HEK293 (cell line): ENCODE measurements at regions not wholly inside any gene's neighbourhood (a gene's known extent, or its start where the extent isn't known, plus 50 kb on each side); places are given as distances from the start of the nearest gene placed in this dataset.

Experiments used
- CTCF ChIA-PET: fragments of 350-600 bp; formaldehyde crosslinking; extraction: SDS; loops from one replicate; lab custom pipeline; 2021; ENCODE audit warnings: antibody characterized with exemption; lab: Yijun Ruan, JAX
- POLR2A ChIA-PET: fragments of 300-600 bp; formaldehyde crosslinking; extraction: SDS; loops from one replicate; lab custom pipeline; 2020; ENCODE audit warnings: antibody characterized with exemption, inconsistent platforms; lab: Yijun Ruan, JAX
- H3K27ac ChIP-seq: fragments of 200-500 bp; sonication (Bioruptor generic); 2 replicates; pipeline ENCODE4 v1.5.1; 2014; ENCODE audit warnings: low read depth, low read length, control low read depth, inconsistent platforms; ENCODE audit errors: extremely low read depth
- H3K36me3 ChIP-seq, 2 experiments: fragments of 200-500 bp in 1 of 2; sonication (Bioruptor generic) in 1 of 2; 1 replicate in 1 of 2; 2 replicates in 1 of 2; pipeline ENCODE4 v1.5.1; 2014 to 2017; ENCODE audit warnings: inconsistent platforms in 2 of 2, low read length in 2 of 2; ENCODE audit not compliant: control insufficient read depth in 2 of 2, insufficient read depth in 1 of 2
- H3K4me1 ChIP-seq: fragments of 200-500 bp; sonication (Bioruptor generic); 2 replicates; pipeline ENCODE4 v1.5.1; 2014; ENCODE audit warnings: mild to moderate bottlenecking, low read length, inconsistent platforms; ENCODE audit not compliant: control insufficient read depth, insufficient read depth
- H3K4me3 ChIP-seq: 2 replicates; pipeline ENCODE4 v1.5.1; 2011; ENCODE audit warnings: low read depth, mild to moderate bottlenecking, control low read depth, low read length, moderate library complexity
- H3K9me3 ChIP-seq: fragments of 200-500 bp; sonication (Bioruptor generic); 2 replicates; pipeline ENCODE4 v1.5.1; 2014; ENCODE audit warnings: low read depth, low read length, inconsistent platforms; ENCODE audit not compliant: control insufficient read depth, insufficient read depth
- GFI1B ChIP-seq: fragments of 450-650 bp; formaldehyde crosslinking; IDR thresholded peaks from 2 replicates; pipeline ENCODE4 v1.5.1; 2016; ENCODE audit warnings: missing biosample characterization, missing genetic modification characterization
- KLF7 ChIP-seq: fragments of 450-650 bp; formaldehyde crosslinking; IDR thresholded peaks from 2 replicates; pipeline ENCODE4 v1.5.1; 2016; ENCODE audit warnings: missing biosample characterization, missing genetic modification characterization, borderline replicate concordance
- KLF9 ChIP-seq: fragments of 450-650 bp; formaldehyde crosslinking; IDR thresholded peaks from 2 replicates; pipeline ENCODE4 v1.5.1; 2016; ENCODE audit warnings: missing biosample characterization, missing genetic modification characterization, low read depth
- MYNN ChIP-seq: fragments of 450-650 bp; formaldehyde crosslinking; IDR thresholded peaks from 2 replicates; pipeline ENCODE4 v1.5.1; 2016; ENCODE audit warnings: missing biosample characterization, missing genetic modification characterization, borderline replicate concordance
- RBAK ChIP-seq: fragments of 450-650 bp; formaldehyde crosslinking; IDR thresholded peaks from 2 replicates; pipeline ENCODE4 v1.5.1; 2016; ENCODE audit warnings: missing biosample characterization, missing genetic modification characterization
- REPIN1 ChIP-seq: fragments of 450-650 bp; formaldehyde crosslinking; IDR thresholded peaks from 2 replicates; pipeline ENCODE4 v1.5.1; 2017; ENCODE audit warnings: missing biosample characterization, missing genetic modification characterization, low read depth
- REST ChIP-seq: fragments of 450-650 bp; formaldehyde crosslinking; IDR thresholded peaks from 2 replicates; pipeline ENCODE4 v1.5.1; 2016; ENCODE audit warnings: missing biosample characterization, missing genetic modification characterization
- TRIM28 ChIP-seq: IDR thresholded peaks from 2 replicates; pipeline ENCODE4 v1.6.1; 2011; ENCODE audit warnings: low read length, control low read depth, borderline replicate concordance
- ZBTB1 ChIP-seq: fragments of 450-650 bp; formaldehyde crosslinking; IDR thresholded peaks from 2 replicates; pipeline ENCODE4 v1.5.1; 2016; ENCODE audit warnings: missing biosample characterization, missing genetic modification characterization
- ZBTB8A ChIP-seq: fragments of 450-650 bp; formaldehyde crosslinking; IDR thresholded peaks from 2 replicates; pipeline ENCODE4 v1.5.1; 2016; ENCODE audit warnings: missing biosample characterization, missing genetic modification characterization
- ZNF133 ChIP-seq: fragments of 450-650 bp; formaldehyde crosslinking; IDR thresholded peaks from 2 replicates; pipeline ENCODE4 v1.5.1; 2016; ENCODE audit warnings: missing biosample characterization, missing genetic modification characterization
- ZNF16 ChIP-seq: fragments of 450-650 bp; formaldehyde crosslinking; IDR thresholded peaks from 2 replicates; pipeline ENCODE4 v1.5.1; 2016; ENCODE audit warnings: low read depth, missing biosample characterization, missing genetic modification characterization
- ZNF2 ChIP-seq: fragments of 450-650 bp; formaldehyde crosslinking; IDR thresholded peaks from 2 replicates; pipeline ENCODE4 v1.5.1; 2016; ENCODE audit warnings: missing biosample characterization, missing genetic modification characterization
- ZNF223 ChIP-seq: fragments of 450-650 bp; formaldehyde crosslinking; IDR thresholded peaks from 2 replicates; pipeline ENCODE4 v1.5.1; 2016; ENCODE audit warnings: missing biosample characterization, missing genetic modification characterization
- ZNF23 ChIP-seq: fragments of 450-650 bp; formaldehyde crosslinking; IDR thresholded peaks from 2 replicates; pipeline ENCODE4 v1.5.1; 2016; ENCODE audit warnings: missing biosample characterization, missing genetic modification characterization, borderline replicate concordance
- ZNF280C ChIP-seq: fragments of 450-650 bp; formaldehyde crosslinking; IDR thresholded peaks from 2 replicates; pipeline ENCODE4 v1.5.1; 2016; ENCODE audit warnings: missing biosample characterization, missing genetic modification characterization
- ZNF311 ChIP-seq: fragments of 450-650 bp; formaldehyde crosslinking; IDR thresholded peaks from 2 replicates; pipeline ENCODE4 v1.5.1; 2017; ENCODE audit warnings: missing biosample characterization, missing genetic modification characterization, borderline replicate concordance
- ZNF398 ChIP-seq: fragments of 450-650 bp; formaldehyde crosslinking; IDR thresholded peaks from 2 replicates; pipeline ENCODE4 v1.5.1; 2017; ENCODE audit warnings: missing biosample characterization, missing genetic modification characterization
- ZNF423 ChIP-seq: fragments of 450-650 bp; formaldehyde crosslinking; IDR thresholded peaks from 2 replicates; pipeline ENCODE4 v1.5.1; 2016; ENCODE audit warnings: missing biosample characterization, missing genetic modification characterization
- ZNF510 ChIP-seq: fragments of 450-650 bp; formaldehyde crosslinking; IDR thresholded peaks from 2 replicates; pipeline ENCODE4 v1.5.1; 2018; ENCODE audit warnings: mild to moderate bottlenecking, missing genetic modification characterization, missing biosample characterization; ENCODE audit not compliant: insufficient replicate concordance
- ZNF530 ChIP-seq: fragments of 450-650 bp; formaldehyde crosslinking; IDR thresholded peaks from 2 replicates; pipeline ENCODE4 v1.5.1; 2016; ENCODE audit warnings: low read depth, missing biosample characterization, missing genetic modification characterization
- ZNF560 ChIP-seq: fragments of 450-650 bp; formaldehyde crosslinking; IDR thresholded peaks from 2 replicates; pipeline ENCODE4 v1.5.1; 2017; ENCODE audit warnings: missing biosample characterization, missing genetic modification characterization, borderline replicate concordance
- ZNF580 ChIP-seq: fragments of 450-650 bp; formaldehyde crosslinking; IDR thresholded peaks from 2 replicates; pipeline ENCODE4 v1.5.1; 2016; ENCODE audit warnings: missing biosample characterization, missing genetic modification characterization
- ZNF621 ChIP-seq: fragments of 450-650 bp; formaldehyde crosslinking; IDR thresholded peaks from 2 replicates; pipeline ENCODE4 v1.5.1; 2017; ENCODE audit warnings: missing biosample characterization, missing genetic modification characterization
- ZNF658 ChIP-seq: fragments of 450-650 bp; formaldehyde crosslinking; IDR thresholded peaks from 2 replicates; pipeline ENCODE4; 2016; ENCODE audit warnings: missing biosample characterization, missing genetic modification characterization
- ZNF664 ChIP-seq: fragments of 450-650 bp; formaldehyde crosslinking; IDR thresholded peaks from 2 replicates; pipeline ENCODE4 v1.5.1; 2016; ENCODE audit warnings: missing biosample characterization, missing genetic modification characterization
- ZNF76 ChIP-seq: fragments of 450-650 bp; formaldehyde crosslinking; IDR thresholded peaks from 2 replicates; pipeline ENCODE4; 2016; ENCODE audit warnings: low read depth, missing biosample characterization, missing genetic modification characterization, borderline replicate concordance
- ZNF768 ChIP-seq: fragments of 450-650 bp; formaldehyde crosslinking; IDR thresholded peaks from 2 replicates; pipeline ENCODE4 v1.5.1; 2018; ENCODE audit warnings: missing biosample characterization, mild to moderate bottlenecking, missing genetic modification characterization
- ZNF843 ChIP-seq: fragments of 450-650 bp; formaldehyde crosslinking; IDR thresholded peaks from 2 replicates; pipeline ENCODE4 v1.5.1; 2016; ENCODE audit warnings: missing biosample characterization, missing genetic modification characterization
- ZSCAN4 ChIP-seq: fragments of 450-650 bp; formaldehyde crosslinking; IDR thresholded peaks from 2 replicates; pipeline ENCODE4 v1.5.1; 2017; ENCODE audit warnings: missing biosample characterization, missing genetic modification characterization
- ZXDB ChIP-seq: fragments of 450-650 bp; formaldehyde crosslinking; IDR thresholded peaks from 2 replicates; pipeline ENCODE4 v1.5.1; 2016; ENCODE audit warnings: missing biosample characterization, missing genetic modification characterization

GRCh38 chr4:41435510-41435909 lies 102.4 kb upstream of the LIMCH1 start:
- Histone ChIP-seq H3K9me3 (no peaks in the 10 kb centered on the region), H3K36me3 (no peaks in the 10 kb centered on the region), H3K4me1 (no peaks in the 10 kb centered on the region), H3K27ac (no peak overlapping the region), H3K4me3 (no peak overlapping the region)
- TF ChIP-seq ZBTB1 (tag by site-specific recombination) = no peak
- TF ChIP-seq MYNN (tag by site-specific recombination) = no peak
- no peak for TF ChIP-seq ZBTB8A (tag by site-specific recombination)
- TF ChIP-seq ZNF133 (tag by site-specific recombination) = no peak
- no peak for TF ChIP-seq ZNF223 (tag by site-specific recombination)
- TF ChIP-seq ZNF530 (tag by site-specific recombination) = no peak
- TF ChIP-seq ZNF423 = no peak
- no peak for TF ChIP-seq ZNF2 (tag by site-specific recombination)
- TF ChIP-seq ZNF76 (tag by site-specific recombination) = no peak
- TF ChIP-seq ZNF16 = no peak
- no peak for TF ChIP-seq ZNF580
- TF ChIP-seq ZNF398 = no peak
- no peak for TF ChIP-seq ZSCAN4
- no peak for TF ChIP-seq RBAK
- no peak for TF ChIP-seq KLF9
- no peak for TF ChIP-seq ZNF280C
- no peak for TF ChIP-seq TRIM28
- TF ChIP-seq ZNF664 (tag by site-specific recombination) = no peak
- ChIA-PET CTCF (no interaction called here), POLR2A (no interaction called here)

GRCh38 chr4:41436419-41436818 lies 101.5 kb upstream of the LIMCH1 start:
- no peaks in the 10 kb centered on the region for H3K4me1 ChIP-seq
- no peak overlapping the region for H3K27ac ChIP-seq
- no peaks in the 10 kb centered on the region for H3K9me3 ChIP-seq
- H3K36me3 ChIP-seq = no peaks in the 10 kb centered on the region
- no peak overlapping the region for H3K4me3 ChIP-seq
- ChIA-PET CTCF (no interaction called here), POLR2A (no interaction called here)
- TF ChIP-seq KLF7 (no peak), GFI1B (tag by site-specific recombination) (no peak), REST (tag by site-specific recombination) (no peak), ZNF621 (tag by site-specific recombination) (no peak), ZNF843 (tag by site-specific recombination) (no peak), ZNF23 (tag by site-specific recombination) (no peak), ZNF510 (tag by site-specific recombination) (no peak), ZNF658 (tag by site-specific recombination) (no peak), REPIN1 (tag by site-specific recombination) (no peak), ZNF311 (tag by site-specific recombination) (no peak), ZNF560 (tag by site-specific recombination) (no peak), ZNF768 (tag by site-specific recombination) (no peak), ZXDB (tag by site-specific recombination) (no peak)
